SU-DHL-6 (cell line): ENCODE measurements at regions not wholly inside any gene's neighbourhood (a gene's known extent, or its start where the extent isn't known, plus 50 kb on each side); places are given as distances from the start of the nearest gene placed in this dataset.

Experiments used
- EZH2phosphoT487 ChIP-seq: fragments of 200-600 bp; sonication (generic), shearing (Covaris generic); conservative IDR thresholded peaks from 2 replicates; pipeline ENCODE4 v1.6.1; 2018; ENCODE audit warnings: mild to moderate bottlenecking, antibody characterized with exemption, low read length, moderate library complexity, mixed read lengths
- TF ChIP-seq, protein P1 (sequence below): fragments of 200-600 bp; sonication (generic); IDR thresholded peaks from one replicate; pipeline ENCODE4 v1.5.1; 2017; ENCODE audit warnings: antibody characterized with exemption, mild to moderate bottlenecking, low read length, moderate library complexity; ENCODE audit not compliant: insufficient read depth, poor library complexity, severe bottlenecking

DNA sequence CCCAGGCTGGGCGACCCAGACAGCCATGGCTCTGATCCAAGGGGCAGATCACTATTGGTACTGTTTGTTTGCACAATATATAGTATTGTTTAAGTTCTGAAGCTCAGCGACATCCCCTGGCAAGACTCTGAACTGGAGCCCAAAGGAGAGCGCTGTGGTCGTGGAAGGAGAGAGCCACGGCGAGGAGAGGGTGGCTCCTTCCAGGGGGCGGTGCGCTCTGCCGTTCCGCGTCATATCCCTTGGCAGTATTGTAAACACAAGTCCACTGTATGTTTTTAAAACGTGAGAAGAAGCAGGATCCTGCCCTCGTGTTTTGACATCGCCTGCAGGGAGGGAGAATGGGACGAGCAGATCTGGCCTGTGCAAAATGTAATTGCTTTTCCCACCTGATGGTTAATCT is 185.5 kb downstream of the RAB28 start:
- TF ChIP-seq, protein P1, sequence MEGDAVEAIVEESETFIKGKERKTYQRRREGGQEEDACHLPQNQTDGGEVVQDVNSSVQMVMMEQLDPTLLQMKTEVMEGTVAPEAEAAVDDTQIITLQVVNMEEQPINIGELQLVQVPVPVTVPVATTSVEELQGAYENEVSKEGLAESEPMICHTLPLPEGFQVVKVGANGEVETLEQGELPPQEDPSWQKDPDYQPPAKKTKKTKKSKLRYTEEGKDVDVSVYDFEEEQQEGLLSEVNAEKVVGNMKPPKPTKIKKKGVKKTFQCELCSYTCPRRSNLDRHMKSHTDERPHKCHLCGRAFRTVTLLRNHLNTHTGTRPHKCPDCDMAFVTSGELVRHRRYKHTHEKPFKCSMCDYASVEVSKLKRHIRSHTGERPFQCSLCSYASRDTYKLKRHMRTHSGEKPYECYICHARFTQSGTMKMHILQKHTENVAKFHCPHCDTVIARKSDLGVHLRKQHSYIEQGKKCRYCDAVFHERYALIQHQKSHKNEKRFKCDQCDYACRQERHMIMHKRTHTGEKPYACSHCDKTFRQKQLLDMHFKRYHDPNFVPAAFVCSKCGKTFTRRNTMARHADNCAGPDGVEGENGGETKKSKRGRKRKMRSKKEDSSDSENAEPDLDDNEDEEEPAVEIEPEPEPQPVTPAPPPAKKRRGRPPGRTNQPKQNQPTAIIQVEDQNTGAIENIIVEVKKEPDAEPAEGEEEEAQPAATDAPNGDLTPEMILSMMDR = no peak
- no peak for TF ChIP-seq EZH2phosphoT487
